Tongue (tissue), 1 donor: ENCODE measurements at regions not wholly inside any gene's neighbourhood (a gene's known extent, or its start where the extent isn't known, plus 50 kb on each side); places are given as distances from the start of the nearest gene placed in this dataset.

ENCODE experiments used
- DNase-seq: peaks from one replicate; pipeline ENCODE4 v3.0.0-alpha.2; 2015

DNA sequence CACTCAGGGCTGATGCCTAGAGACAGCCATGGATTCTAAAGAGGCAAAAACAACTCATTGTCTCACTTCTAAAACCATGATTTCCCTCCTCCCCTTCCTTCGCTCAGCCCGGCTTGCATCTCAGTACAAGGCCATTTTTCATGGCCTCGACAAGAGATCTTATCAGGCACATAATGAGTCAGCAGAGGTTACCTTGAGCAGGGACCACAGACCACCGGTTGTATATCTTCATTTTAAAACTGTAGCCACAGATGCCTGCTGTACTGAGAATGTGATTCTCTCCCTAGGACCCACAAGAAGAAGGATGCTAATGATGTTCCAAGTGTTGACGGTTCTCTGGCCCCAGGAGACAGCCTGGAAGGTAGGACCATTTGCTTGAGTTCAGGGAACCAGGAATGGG lies 331.9 kb downstream of the AJAP1 start:
- DNase-seq = no peak

- DNase-seq = no peak
These were observed 330.4 kb downstream of the AJAP1 start for GRCh38 chr1:4984841-4985240.

GRCh38 chr1:4980211-4980610 lies 325.8 kb downstream of the AJAP1 start:
- DNase-seq = no peak

DNA sequence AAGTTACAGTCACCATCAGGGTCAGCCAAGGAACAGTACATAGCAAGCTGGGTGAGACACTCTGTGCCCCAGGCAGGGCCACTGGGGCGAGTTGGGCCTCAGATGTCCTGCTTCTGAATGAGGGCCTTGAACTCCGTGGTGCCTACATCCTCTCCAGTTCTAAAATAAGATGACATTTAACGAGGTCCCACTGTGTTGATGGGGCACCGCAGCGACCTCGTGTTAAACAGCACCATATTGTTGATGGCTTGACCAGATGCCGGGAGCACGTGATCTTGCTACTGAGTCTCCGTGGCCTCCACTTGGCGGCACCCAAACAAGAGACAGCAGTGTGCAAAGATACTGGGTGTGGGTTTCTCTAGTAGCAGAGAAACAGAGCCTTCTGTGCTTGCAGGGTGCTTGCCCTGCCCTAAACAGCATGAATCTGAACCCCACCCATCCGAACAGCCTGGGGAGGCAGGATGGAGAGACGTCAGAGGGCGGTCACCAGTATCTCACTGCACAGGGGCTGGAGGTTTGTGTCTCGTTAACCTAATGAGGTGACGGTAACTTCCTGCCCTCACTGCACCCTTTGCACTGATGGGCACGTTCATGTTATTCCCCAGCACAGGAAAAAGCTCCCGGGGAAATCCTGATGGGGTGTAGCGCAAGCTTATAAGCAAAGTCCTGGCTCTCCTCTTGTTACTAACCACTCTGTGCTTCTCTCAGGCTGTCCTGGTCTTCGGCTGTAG lies 324.4 kb downstream of the AJAP1 start:
- peak; percentile 10 for DNase-seq

DNA sequence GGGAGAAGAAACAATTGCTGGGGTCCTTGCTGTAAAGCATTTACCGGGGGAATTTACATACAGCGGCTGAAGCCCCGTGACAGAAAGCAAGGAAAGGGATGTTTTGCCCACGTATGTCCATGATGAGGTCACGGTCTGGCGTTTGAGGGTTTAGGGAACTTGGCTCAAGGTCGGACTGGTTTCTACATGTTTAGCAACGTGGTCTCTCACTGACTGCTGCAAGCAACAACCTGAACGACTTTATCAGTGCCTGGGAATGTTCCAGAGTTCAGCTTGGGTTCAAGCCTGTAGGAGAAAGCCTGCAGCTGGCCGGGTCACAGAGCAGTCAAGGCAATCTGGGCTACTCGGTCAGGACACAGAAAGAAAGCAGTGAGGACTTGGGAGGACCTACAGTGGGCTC lies 323.3 kb downstream of the AJAP1 start:
- no peak for DNase-seq

GRCh38 chr1:4976859-4977440 lies 322.5 kb downstream of the AJAP1 start:
- no peak for DNase-seq

DNA sequence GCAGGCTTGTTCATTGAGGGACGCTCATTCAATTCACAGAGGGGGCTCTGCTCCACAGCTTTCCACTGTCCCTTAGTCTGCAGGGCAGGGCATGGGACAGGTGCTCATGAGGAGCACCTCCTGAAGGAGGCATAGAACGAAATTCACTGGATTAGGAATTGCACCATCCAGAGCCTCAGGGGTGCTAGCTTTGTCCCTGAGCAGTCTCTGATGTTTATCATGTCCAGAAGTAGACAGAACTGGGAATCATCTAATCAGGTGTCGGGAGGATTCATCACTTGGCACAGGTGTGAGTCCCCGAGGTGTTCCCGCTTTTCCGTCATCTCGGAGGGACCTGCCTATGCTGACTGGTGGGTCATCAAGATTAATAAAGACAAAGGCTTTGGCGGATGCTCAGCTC lies 321.4 kb downstream of the AJAP1 start:
- no peak for DNase-seq

- DNase-seq = no peak
These were observed 320.7 kb downstream of the AJAP1 start for GRCh38 chr1:4974981-4975685.

- no peak for DNase-seq
These were observed 318.9 kb downstream of the AJAP1 start for GRCh38 chr1:4973341-4973740.

DNA sequence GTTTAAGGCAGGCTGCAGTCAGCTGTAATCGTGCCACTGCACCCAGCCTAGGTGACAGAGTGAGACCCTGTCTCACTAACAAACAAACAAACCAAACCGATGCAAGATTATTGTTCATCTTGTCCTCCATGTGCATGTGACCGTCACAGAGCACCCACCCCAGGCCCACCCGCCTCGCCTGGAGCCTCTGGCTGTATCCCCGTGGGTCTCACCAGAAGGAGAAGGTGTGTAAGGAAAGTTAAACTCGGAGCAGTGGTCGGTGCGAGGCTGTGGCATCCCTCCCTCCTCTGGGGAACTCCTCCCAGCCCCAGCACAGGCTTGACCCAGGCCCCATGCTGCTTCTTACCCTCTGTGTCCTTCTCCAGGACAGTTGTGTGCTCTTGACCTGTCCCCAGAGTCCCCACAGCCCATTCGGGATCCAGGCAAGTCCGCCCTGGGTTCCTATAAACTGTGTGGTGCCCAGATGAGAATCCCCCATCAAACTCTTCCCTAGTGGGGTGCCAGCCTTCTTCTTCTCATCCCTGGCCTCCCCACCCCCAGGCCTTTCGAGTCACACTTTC lies 318.4 kb downstream of the AJAP1 start:
- DNase-seq = no peak

GRCh38 chr1:4971666-4972065 lies 317.3 kb downstream of the AJAP1 start:
- DNase-seq = no peak

DNA sequence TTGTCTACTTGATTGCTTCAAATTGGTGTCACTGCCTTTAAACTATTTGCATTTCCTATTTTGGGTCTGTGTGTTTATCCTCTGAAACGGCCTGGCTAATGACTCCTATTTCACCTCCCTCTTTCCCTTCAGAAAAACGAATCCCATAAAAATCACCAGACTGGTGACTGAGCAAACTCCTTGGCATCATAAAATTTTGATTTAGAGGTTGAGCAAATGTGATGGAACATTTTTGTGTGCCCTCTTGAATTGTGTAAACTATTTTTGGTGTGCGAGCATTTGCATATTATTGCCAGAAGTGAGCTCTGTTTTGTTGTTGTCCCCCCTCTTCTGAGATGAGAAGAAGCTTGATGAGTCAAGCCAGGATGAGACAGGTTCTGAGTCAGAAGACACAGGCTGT lies 316.1 kb downstream of the AJAP1 start:
- DNase-seq = no peak

DNA sequence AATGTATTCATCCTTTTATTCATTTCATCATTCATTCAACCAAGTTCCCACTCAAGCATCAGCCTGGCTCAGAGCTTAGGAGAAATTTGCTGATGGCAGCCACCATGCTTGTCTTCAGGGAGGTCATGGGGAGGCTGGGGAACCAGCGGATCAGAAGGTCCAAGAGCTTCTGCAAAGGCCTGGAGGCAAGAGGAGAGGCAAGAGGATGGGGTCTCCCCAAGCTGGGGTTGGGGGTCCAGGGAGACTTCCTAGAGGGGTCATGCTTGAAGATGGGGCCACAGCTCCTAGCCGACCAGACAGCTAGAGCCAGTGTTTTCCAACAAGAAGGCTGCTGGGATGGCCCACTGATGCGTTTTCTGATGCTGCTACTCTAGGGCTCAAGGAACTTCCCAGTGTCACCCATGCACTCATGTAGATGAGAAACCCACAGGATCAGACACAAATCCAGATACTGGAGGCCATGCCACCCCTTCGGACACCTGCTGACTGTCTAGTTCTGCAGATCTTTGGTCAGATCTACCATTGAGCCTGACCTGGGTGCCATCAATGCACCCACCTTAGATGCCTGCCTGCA lies 315.2 kb downstream of the AJAP1 start:
- no peak for DNase-seq

DNA sequence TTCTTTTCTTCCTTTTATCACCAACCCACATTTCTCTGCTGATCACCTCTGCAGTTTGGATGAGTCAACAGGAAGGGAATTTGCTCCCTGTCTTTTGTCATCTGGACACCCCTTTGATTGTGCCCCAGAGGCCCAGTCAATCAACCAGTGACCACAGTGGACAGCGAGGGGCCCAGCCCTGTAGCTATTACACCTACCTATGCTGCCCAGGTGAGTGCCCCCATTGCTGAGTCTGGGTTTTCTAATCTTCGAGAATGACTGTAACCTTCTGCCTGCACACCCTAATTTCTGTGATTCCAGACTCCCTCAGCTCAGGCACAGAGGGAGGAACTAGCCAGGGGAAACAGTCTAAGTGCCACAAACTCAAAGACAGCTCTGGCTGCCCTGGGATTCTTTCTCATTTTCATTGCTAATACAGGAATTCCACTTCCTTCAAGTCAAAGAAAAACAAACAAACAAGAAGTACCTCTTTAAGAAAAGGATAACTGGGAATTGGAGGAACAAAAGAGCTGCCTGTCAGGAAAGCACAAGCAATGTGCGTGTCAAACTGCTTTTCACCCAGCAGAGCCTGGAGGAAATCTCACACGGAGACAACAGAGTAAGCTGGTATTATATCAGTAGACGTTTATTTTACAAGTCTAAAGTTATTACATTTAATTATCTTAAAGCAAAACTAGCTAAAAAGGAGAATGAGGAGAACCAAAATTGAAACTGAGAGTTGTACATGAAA lies 311.1 kb downstream of the AJAP1 start:
- no peak for DNase-seq

DNA sequence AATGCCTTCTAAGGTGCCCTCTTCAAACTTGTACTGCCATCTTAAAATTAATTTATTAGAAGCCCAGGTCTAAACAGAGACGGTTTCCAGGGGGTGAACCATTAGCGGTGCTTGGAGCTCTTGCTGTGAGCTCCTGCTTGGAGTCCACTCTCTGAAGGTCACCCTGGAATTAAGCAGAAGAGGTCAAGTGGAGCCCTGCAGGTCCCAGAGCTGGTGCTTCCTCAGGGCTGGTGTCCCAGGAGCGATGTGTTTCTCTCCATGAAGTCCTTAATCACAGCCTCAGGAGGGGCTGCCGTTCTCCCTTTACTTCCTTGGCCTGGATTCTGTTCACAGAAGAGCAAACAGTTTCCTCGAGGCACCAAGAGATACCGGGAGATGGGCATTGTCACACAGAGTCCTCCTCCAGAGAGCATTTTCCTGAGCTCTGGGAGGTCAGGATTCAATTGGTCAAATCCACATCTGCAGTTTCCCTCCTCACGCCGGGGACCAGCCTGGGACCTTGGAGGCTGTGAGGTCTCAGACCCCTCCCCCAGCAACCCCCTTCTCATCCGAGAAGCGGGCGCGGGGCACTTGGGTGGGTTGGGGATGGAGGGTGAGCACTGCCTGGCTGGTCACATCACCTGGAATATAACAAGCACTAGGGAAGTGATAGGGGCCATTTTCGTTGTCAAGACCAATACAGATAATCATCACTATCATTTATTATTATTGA lies 310.4 kb downstream of the AJAP1 start:
- DNase-seq = no peak

DNA sequence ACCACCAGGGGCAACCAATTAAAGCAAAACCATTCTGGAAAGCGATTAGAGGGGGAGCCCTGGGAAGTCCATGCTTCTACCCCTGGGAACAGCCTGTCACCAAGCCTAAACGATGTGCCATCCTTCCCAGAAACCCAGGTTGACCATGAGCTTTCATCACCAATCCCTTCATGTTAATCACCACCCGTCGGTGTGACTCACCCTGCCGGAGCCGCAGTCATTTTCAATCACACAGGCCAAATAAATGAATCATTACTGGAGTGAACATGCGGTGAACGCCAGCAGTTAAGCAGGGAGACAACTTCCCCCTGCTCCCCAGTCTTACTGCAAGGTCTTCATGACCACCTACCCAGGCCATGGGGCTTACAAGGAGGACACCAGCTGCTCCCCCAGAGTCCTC lies 308.8 kb downstream of the AJAP1 start:
- no peak for DNase-seq

GRCh38 chr1:4962836-4963235 lies 308.4 kb downstream of the AJAP1 start:
- DNase-seq = no peak

- DNase-seq = no peak
These were observed 307.7 kb downstream of the AJAP1 start for GRCh38 chr1:4961935-4962645.

GRCh38 chr1:4960782-4961475 lies 306.5 kb downstream of the AJAP1 start:
- no peak for DNase-seq

- DNase-seq = no peak
These were observed 305.9 kb downstream of the AJAP1 start for GRCh38 chr1:4960336-4960735.
